Lung (tissue), 11 donors: ENCODE measurements at regions not wholly inside any gene's neighbourhood (a gene's known extent, or its start where the extent isn't known, plus 50 kb on each side); places are given as distances from the start of the nearest gene placed in this dataset.
"Not testable (repeated sequence)": the region's sequence is repeated elsewhere in the genome, so short reads cannot be mapped to it uniquely, and the experiment has no call there.

Source experiments
- ATAC-seq: fragments of 200-7000 bp; cut with Tn5 transposase; one replicate; pipeline ENCODE4 v1.9.1; 2020; ENCODE audit warnings: moderate number of reproducible peaks; ENCODE audit not compliant: insufficient read depth, low FRiP score
- DNase-seq, 3 donors: peaks; one replicate each; pipeline ENCODE4 v3.0.0-alpha.2; 2013 to 2017
- H3K27ac ChIP-seq, 2 donors: one replicate each; pipeline ENCODE4 v1.5.1; 2013; ENCODE audit warnings: mild to moderate bottlenecking in 2 of 2, moderate library complexity in 2 of 2, control low read depth in 1 of 2, inconsistent platforms in 1 of 2, low read depth in 1 of 2, low read length in 1 of 2
- H3K27me3 ChIP-seq, 3 donors: one replicate each; pipeline ENCODE4 v1.5.1; 2013; ENCODE audit warnings: low read length in 2 of 3; ENCODE audit not compliant: control insufficient read depth in 3 of 3, insufficient read depth in 3 of 3
- H3K36me3 ChIP-seq, 4 donors: one replicate each; pipeline ENCODE4 v1.5.1; 2013; ENCODE audit warnings: low read length in 4 of 4, mild to moderate bottlenecking in 1 of 4, moderate library complexity in 1 of 4; ENCODE audit not compliant: control insufficient read depth in 4 of 4, insufficient read depth in 4 of 4
- H3K4me1 ChIP-seq, 5 donors: one replicate each; pipeline ENCODE4 v1.5.1; 2013; ENCODE audit warnings: low read length in 5 of 5, mild to moderate bottlenecking in 2 of 5, moderate library complexity in 1 of 5; ENCODE audit not compliant: control insufficient read depth in 5 of 5, insufficient read depth in 5 of 5
- H3K4me3 ChIP-seq: one replicate; pipeline ENCODE4 v1.5.1; 2013; ENCODE audit warnings: mild to moderate bottlenecking, control low read depth, moderate library complexity
- H3K9ac ChIP-seq, 2 donors: one replicate each; pipeline ENCODE4 v1.5.1; 2013; ENCODE audit warnings: low read length in 2 of 2, control low read depth in 1 of 2; ENCODE audit not compliant: insufficient read depth in 1 of 2
- H3K9me3 ChIP-seq, 4 donors: one replicate each; pipeline ENCODE4 v1.5.1; 2013; ENCODE audit warnings: low read length in 3 of 4, mild to moderate bottlenecking in 1 of 4, moderate library complexity in 1 of 4; ENCODE audit not compliant: control insufficient read depth in 4 of 4, insufficient read depth in 3 of 4
- WGBS, 2 donors: extraction: QIAGEN DNeasy Blood & Tissue Kit; methylation state at CpG; one replicate each; pipeline ENCODE4 v1.1.7; 2013; 5-methylcytosine and 5-hydroxymethylcytosine counted together
- TF ChIP-seq, protein P1 (sequence below): IDR thresholded peaks from 2 replicates; pipeline ENCODE4 v1.5.1; 2012; ENCODE audit warnings: mild to moderate bottlenecking; ENCODE audit errors: control extremely low read depth, extremely low read depth
- donor health status: control.
- donor health status: control.
- donor health status: Bipolar disorder and iron deficiency.
- donor health status: healthy.
- donor health status: DM: yes; HTN: yes; CAD: no.

DNA sequence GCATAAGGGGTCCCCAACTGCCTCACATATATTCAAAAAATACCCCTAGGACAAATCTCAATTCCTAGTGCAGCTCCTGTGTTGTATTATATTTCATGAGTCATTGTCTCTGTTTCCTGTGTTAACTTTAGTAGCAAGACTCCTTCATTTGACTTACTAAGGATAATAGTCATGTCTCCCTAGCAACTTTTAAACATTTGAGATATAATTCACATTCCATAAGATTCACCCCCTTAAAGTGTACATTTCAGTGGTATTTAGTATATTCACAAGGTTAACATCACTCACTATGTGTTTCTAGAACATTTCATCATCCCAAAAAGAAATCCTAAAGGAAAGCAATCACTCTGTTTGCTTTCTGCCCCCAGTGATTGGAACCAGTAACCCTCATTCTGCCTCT lies 121.3 kb upstream of the WNT7A start:
- H3K4me3 ChIP-seq, result no peak overlapping the region
- peaks cover 0 to 2% (median 0%) of the 10 kb centered on the region in 4 donors for H3K9me3 ChIP-seq
- no peaks in the 10 kb centered on the region for H3K27me3 ChIP-seq
- no peak overlapping the region for H3K9ac ChIP-seq
- H3K36me3 ChIP-seq, result no peaks in the 10 kb centered on the region
- ATAC-seq (no peak), DNase-seq (no peak)
- H3K4me1 ChIP-seq, result no peaks in the 10 kb centered on the region
- no peak overlapping the region for H3K27ac ChIP-seq
- TF ChIP-seq, protein P1, sequence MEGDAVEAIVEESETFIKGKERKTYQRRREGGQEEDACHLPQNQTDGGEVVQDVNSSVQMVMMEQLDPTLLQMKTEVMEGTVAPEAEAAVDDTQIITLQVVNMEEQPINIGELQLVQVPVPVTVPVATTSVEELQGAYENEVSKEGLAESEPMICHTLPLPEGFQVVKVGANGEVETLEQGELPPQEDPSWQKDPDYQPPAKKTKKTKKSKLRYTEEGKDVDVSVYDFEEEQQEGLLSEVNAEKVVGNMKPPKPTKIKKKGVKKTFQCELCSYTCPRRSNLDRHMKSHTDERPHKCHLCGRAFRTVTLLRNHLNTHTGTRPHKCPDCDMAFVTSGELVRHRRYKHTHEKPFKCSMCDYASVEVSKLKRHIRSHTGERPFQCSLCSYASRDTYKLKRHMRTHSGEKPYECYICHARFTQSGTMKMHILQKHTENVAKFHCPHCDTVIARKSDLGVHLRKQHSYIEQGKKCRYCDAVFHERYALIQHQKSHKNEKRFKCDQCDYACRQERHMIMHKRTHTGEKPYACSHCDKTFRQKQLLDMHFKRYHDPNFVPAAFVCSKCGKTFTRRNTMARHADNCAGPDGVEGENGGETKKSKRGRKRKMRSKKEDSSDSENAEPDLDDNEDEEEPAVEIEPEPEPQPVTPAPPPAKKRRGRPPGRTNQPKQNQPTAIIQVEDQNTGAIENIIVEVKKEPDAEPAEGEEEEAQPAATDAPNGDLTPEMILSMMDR, result no peak

DNA sequence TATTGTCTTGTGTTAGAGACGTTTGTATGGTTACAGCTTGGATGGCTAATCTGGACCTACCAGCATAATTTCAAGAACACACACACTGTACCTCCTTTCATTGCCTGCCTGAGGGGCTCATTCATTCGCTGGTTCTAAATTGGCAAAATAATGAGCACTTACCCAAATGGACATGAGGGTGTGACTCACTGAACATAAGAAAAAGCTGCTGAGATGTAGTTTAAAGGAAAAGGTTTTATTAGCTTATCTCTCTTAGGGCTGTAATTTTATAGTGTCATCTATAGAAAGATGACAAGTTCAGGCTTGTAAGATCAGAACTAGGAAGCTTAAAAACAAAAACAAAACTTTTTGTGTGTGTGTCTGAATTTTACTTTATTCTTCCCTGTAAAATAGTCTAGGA lies 120.7 kb upstream of the WNT7A start:
- Histone ChIP-seq H3K4me1 (no peaks in the 10 kb centered on the region), H3K36me3 (no peaks in the 10 kb centered on the region), H3K27me3 (no peaks in the 10 kb centered on the region), H3K4me3 (no peak overlapping the region), H3K9me3 (peaks cover 0 to 2% (median 0%) of the 10 kb centered on the region in 4 donors), H3K27ac (no peak overlapping the region), H3K9ac (no peak overlapping the region)
- 76 to 84% methylated on average over 2 of the region's 2 CpGs for WGBS, 2 donors
- DNase-seq, result no peak
- no peak for ATAC-seq
- TF ChIP-seq, protein P1, result no peak

DNA sequence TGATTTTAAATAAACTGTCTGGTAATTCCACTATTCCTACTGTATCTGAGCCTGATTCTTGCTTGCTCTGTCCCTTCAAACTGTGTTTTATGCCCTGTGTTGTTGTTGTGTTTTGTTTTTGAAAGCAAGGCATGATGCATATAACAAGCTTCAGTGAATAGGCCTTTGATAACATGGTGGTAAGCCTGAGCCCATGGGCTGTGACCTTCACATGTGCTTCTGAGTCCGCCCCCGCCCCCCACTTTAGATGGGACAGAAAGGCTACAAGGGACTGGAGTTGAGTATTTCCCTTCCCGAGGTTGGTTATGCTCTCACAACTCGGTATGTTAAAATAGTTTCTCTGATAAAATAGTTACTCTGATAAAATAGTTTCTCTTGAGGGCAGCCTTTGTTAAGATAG lies 119.0 kb upstream of the WNT7A start:
- no peaks in the 10 kb centered on the region for H3K36me3 ChIP-seq
- H3K27ac ChIP-seq, result no peak overlapping the region
- WGBS, 2 donors, result 81 to 83% methylated on average over 4 of the region's 4 CpGs
- no peaks in the 10 kb centered on the region for H3K27me3 ChIP-seq
- H3K4me1 ChIP-seq, result no peaks in the 10 kb centered on the region
- H3K9me3 ChIP-seq, result peaks cover 0 to 2% (median 0%) of the 10 kb centered on the region in 4 donors
- ATAC-seq, result no peak
- no peak for DNase-seq
- H3K4me3 ChIP-seq, result no peak overlapping the region
- H3K9ac ChIP-seq, result no peak overlapping the region
- TF ChIP-seq, protein P1, result no peak

DNA sequence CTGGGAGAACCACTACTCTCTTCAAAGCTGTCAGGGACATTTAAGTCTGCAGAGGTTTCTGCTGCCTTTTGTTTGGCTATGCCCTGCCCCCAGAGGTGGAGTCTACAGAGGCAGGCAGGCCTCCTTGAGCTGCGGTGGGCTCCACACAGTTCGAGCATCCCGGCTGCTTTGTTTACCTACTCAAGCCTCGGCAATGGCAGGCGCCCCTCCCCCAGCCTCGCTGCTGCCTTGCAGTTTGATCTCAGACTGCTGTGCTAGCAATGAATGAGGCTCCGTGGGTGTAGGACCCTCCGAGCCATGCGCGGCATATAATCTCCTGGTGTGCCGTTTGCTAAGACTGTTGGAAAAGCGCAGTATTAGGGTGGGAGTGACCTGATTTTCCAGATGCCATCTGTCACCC lies 115.3 kb upstream of the WNT7A start:
- not testable (repeated sequence) for H3K4me1 ChIP-seq, H3K9me3 ChIP-seq, H3K27ac ChIP-seq, H3K36me3 ChIP-seq, DNase-seq, H3K4me3 ChIP-seq, H3K9ac ChIP-seq, H3K27me3 ChIP-seq, ATAC-seq
- WGBS, 2 donors, result 91 to 94% methylated on average over 12 of the region's 12 CpGs

DNA sequence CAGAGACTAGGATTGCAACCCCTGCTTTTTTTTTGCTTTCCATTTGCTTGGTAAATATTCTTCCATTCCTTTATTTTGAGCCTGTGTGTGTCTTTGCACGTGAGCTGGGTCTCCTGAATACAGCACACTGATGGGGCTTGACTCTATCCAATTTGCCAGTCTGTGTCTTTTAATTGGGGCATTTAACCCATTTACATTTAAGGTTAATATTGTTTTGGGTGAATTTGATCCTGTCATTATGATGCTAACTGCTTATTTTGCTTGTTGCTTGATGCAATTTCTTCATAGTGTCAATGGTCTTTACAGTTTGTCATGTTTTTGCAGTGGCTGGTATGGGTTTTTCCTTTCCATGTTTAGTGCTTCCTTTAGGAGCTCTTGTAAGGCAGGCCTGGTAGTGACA lies 109.1 kb upstream of the WNT7A start:
- not testable (repeated sequence) for H3K27ac ChIP-seq, ATAC-seq
- 59 to 77% methylated on average over 1 of the region's 1 CpG for WGBS, 2 donors

More for the DNA sequence above, 109.1 kb upstream of the WNT7A start:
- H3K9ac ChIP-seq, H3K4me1 ChIP-seq, H3K36me3 ChIP-seq, H3K27me3 ChIP-seq, DNase-seq, H3K9me3 ChIP-seq, H3K4me3 ChIP-seq: not testable (repeated sequence)
